Nephron (organoid): ENCODE measurements at regions not wholly inside any gene's neighbourhood (a gene's known extent, or its start where the extent isn't known, plus 50 kb on each side); places are given as distances from the start of the nearest gene placed in this dataset.

Source experiments
- H3K27ac Mint-ChIP-seq, 3 experiments: 2 replicates each; pipeline ENCODE4 v1.8.0; 2020; ENCODE audit warnings: mixed read lengths in 3 of 3, mild to moderate bottlenecking in 2 of 3, moderate library complexity in 1 of 3
- H3K27me3 Mint-ChIP-seq: 2 replicates; pipeline ENCODE4 v1.8.0; 2021; ENCODE audit warnings: low read depth, mild to moderate bottlenecking, moderate library complexity, mixed read lengths
- H3K36me3 Mint-ChIP-seq: 2 replicates; pipeline ENCODE4 v1.8.0; 2020; ENCODE audit warnings: low read depth, mixed read lengths
- H3K4me1 Mint-ChIP-seq: 2 replicates; pipeline ENCODE4 v1.8.0; 2020; ENCODE audit warnings: mixed read lengths
- H3K4me3 Mint-ChIP-seq, 3 experiments: 2 replicates each; pipeline ENCODE4 v1.8.0; 2020; ENCODE audit warnings: mild to moderate bottlenecking in 3 of 3, mixed read lengths in 3 of 3, moderate library complexity in 2 of 3
- H3K9me3 Mint-ChIP-seq: 2 replicates; pipeline ENCODE4 v1.8.0; 2020; ENCODE audit warnings: mixed read lengths
- CTCF ChIP-seq, 3 experiments: fragments of 200-600 bp; sonication (generic); IDR thresholded peaks; one replicate each; pipeline ENCODE4 v1.5.0; 2021; ENCODE audit warnings: antibody characterized with exemption in 3 of 3; ENCODE audit not compliant: unreplicated experiment in 3 of 3

- H3K4me3 Mint-ChIP-seq, result no peak overlapping the region
- H3K27me3 Mint-ChIP-seq, result no peaks in the 10 kb centered on the region
- peak overlapping the region in 2 of 3 experiments; percentile 12 to 45 for H3K27ac Mint-ChIP-seq
- H3K4me1 Mint-ChIP-seq, result peaks cover 8% of the 10 kb centered on the region
- H3K9me3 Mint-ChIP-seq, result peaks cover 4% of the 10 kb centered on the region
- no peak for TF ChIP-seq CTCF (IDR thresholded peaks at IDR 0.05; ENCODE audit: unreplicated experiment in 3 of 3)
- no peaks in the 10 kb centered on the region for H3K36me3 Mint-ChIP-seq
These were observed 224.3 kb downstream of the NEDD1 start for GRCh38 chr12:97131220-97131981.

- Mint-ChIP-seq H3K9me3 (peaks cover 4% of the 10 kb centered on the region), H3K4me1 (peaks cover 8% of the 10 kb centered on the region), H3K27me3 (no peaks in the 10 kb centered on the region), H3K27ac (no peak overlapping the region), H3K36me3 (no peaks in the 10 kb centered on the region), H3K4me3 (no peak overlapping the region)
- TF ChIP-seq CTCF (IDR thresholded peaks at IDR 0.05; ENCODE audit: unreplicated experiment in 3 of 3), result no peak
These were observed 225.2 kb downstream of the NEDD1 start for GRCh38 chr12:97132270-97132669.

- Mint-ChIP-seq H3K4me1 (peaks cover 8% of the 10 kb centered on the region), H3K4me3 (no peak overlapping the region), H3K27ac (no peak overlapping the region), H3K9me3 (peaks cover 10% of the 10 kb centered on the region), H3K27me3 (no peaks in the 10 kb centered on the region), H3K36me3 (no peaks in the 10 kb centered on the region)
- no peak for TF ChIP-seq CTCF (IDR thresholded peaks at IDR 0.05; ENCODE audit: unreplicated experiment in 3 of 3)
These were observed 227.4 kb downstream of the NEDD1 start for GRCh38 chr12:97134495-97134894.

GRCh38 chr12:97140355-97140754, 233.3 kb downstream of the NEDD1 start:
- Mint-ChIP-seq H3K4me3 (no peak overlapping the region), H3K9me3 (peaks cover 6% of the 10 kb centered on the region), H3K36me3 (no peaks in the 10 kb centered on the region), H3K27ac (no peak overlapping the region), H3K27me3 (no peaks in the 10 kb centered on the region), H3K4me1 (peaks cover 5% of the 10 kb centered on the region)
- TF ChIP-seq CTCF (IDR thresholded peaks at IDR 0.05; ENCODE audit: unreplicated experiment in 3 of 3), result no peak

- peaks cover 5% of the 10 kb centered on the region for H3K4me1 Mint-ChIP-seq
- TF ChIP-seq CTCF (IDR thresholded peaks at IDR 0.05; ENCODE audit: unreplicated experiment in 3 of 3), result no peak
- no peaks in the 10 kb centered on the region for H3K36me3 Mint-ChIP-seq
- H3K27me3 Mint-ChIP-seq, result no peaks in the 10 kb centered on the region
- peak overlapping the region; percentile 30 to 76 (median 45) for H3K27ac Mint-ChIP-seq
- peaks cover 5% of the 10 kb centered on the region for H3K9me3 Mint-ChIP-seq
- H3K4me3 Mint-ChIP-seq, result no peak overlapping the region
These were observed 235.8 kb downstream of the NEDD1 start for GRCh38 chr12:97142737-97143410.
